ENCODE measurements at regions not wholly inside any gene's neighbourhood (a gene's known extent, or its start where the extent isn't known, plus 50 kb on each side); places are given as distances from the start of the nearest gene placed in this dataset.

DNA sequence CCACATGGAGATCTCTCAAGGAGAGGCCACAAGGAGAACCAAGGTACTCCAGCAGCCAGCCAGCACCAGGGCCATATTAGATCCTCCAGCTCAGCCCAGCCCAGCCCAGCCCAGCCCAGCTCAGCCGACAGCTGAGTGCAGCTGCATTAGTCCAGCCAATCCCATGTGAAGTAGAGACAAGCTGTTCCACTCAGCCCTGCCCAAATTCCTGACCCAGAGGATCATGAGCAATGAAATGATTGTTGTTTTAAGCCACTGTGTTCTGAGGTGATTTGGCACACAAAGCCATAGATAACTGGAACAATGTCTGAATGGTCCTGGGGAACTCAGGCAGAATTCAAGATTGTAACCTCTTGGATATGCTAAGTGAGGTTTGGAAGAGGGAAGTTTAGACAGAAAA is 59.5 kb upstream of the BMP2 start:
- H3K36me3 ChIP-seq (ENCODE audit: low read depth) = no peaks in the 10 kb centered on the region
- H3K4me1 ChIP-seq (ENCODE audit: insufficient read depth, poor library complexity, severe bottlenecking) = peaks cover 66% of the 10 kb centered on the region
- H3K4me3 ChIP-seq (ENCODE audit: severe bottlenecking) = no peak overlapping the region
- TF ChIP-seq, protein P1, sequence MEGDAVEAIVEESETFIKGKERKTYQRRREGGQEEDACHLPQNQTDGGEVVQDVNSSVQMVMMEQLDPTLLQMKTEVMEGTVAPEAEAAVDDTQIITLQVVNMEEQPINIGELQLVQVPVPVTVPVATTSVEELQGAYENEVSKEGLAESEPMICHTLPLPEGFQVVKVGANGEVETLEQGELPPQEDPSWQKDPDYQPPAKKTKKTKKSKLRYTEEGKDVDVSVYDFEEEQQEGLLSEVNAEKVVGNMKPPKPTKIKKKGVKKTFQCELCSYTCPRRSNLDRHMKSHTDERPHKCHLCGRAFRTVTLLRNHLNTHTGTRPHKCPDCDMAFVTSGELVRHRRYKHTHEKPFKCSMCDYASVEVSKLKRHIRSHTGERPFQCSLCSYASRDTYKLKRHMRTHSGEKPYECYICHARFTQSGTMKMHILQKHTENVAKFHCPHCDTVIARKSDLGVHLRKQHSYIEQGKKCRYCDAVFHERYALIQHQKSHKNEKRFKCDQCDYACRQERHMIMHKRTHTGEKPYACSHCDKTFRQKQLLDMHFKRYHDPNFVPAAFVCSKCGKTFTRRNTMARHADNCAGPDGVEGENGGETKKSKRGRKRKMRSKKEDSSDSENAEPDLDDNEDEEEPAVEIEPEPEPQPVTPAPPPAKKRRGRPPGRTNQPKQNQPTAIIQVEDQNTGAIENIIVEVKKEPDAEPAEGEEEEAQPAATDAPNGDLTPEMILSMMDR (IDR thresholded peaks at IDR 0.05; ENCODE audit: poor library complexity, severe bottlenecking) = no peak
- DNase-seq (ENCODE audit: low spot score) (peak; percentile 77), ATAC-seq (ENCODE audit: low read depth) (peak; percentile 86)
- H3K9me3 ChIP-seq (ENCODE audit: severe bottlenecking) = no peaks in the 10 kb centered on the region
- peak overlapping the region; percentile 68 for H3K27ac ChIP-seq (ENCODE audit: poor library complexity, severe bottlenecking)
- no peaks in the 10 kb centered on the region for H3K27me3 ChIP-seq (ENCODE audit: insufficient read depth, poor library complexity, severe bottlenecking)

DNA sequence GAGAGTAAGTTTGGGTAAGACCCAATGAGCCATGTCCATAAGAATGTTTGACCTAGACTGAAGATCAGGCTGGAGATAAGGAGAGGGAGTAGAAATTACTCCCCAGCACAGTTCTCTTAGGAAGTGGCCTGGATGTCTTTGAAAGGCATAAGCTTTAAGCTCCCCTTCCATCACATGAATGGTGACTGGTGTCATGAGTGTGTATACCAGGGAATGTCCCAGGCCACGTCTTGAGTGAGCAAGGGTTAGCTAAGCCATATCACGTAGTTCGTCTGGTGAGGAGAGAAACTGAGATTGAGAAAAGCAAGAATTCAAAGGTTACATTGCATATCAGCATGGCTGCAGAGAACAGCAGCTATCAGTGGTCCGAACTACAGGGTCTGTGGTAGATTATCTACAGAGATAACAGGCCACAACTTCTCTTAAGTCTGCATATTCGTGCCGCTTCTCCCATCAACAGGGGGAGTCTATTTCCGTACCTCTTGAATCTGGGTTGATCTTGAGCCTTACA is 60.1 kb upstream of the BMP2 start:
- H3K27me3 ChIP-seq (ENCODE audit: insufficient read depth, poor library complexity, severe bottlenecking) = no peaks in the 10 kb centered on the region
- TF ChIP-seq, protein P1 (IDR thresholded peaks at IDR 0.05; ENCODE audit: poor library complexity, severe bottlenecking) = no peak
- H3K4me1 ChIP-seq (ENCODE audit: insufficient read depth, poor library complexity, severe bottlenecking) = peaks cover 66% of the 10 kb centered on the region
- DNase-seq (ENCODE audit: low spot score) (no peak), ATAC-seq (ENCODE audit: low read depth) (no peak)
- peak overlapping the region; percentile 68 for H3K27ac ChIP-seq (ENCODE audit: poor library complexity, severe bottlenecking)
- H3K9me3 ChIP-seq (ENCODE audit: severe bottlenecking) = no peaks in the 10 kb centered on the region
- H3K4me3 ChIP-seq (ENCODE audit: severe bottlenecking) = no peak overlapping the region
- no peaks in the 10 kb centered on the region for H3K36me3 ChIP-seq (ENCODE audit: low read depth)

DNA sequence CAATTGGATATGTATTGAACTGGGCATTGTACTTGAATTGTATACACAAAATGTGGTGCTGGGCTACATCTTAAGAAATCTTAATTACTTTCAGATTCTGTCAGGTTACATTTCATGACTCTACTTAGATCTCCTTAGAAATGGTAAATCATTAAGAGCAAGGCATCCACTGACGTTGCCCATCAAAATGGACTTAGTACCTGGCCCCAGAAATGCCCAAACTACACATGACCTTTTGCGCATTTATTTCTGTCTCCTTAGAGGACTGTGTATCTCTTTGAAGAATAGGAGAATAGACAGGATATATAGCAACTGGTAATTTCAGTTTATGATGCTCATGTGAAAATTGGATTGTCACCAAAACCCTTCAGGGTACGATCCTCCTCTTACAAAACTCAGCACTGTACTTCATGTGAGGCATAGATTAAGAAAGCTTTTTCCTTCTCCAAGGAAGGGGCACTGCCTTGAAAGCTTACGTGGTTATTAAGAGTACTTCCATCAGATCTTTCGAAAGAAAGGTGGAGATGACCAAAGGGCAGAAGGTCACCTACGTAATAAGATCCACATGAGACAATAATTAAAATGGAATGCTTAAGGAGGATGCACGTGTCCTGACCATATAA is 61.4 kb upstream of the BMP2 start:
- Histone ChIP-seq H3K27ac (ENCODE audit: poor library complexity, severe bottlenecking) (peak overlapping the region; percentile 68), H3K27me3 (ENCODE audit: insufficient read depth, poor library complexity, severe bottlenecking) (no peaks in the 10 kb centered on the region), H3K4me3 (ENCODE audit: severe bottlenecking) (no peak overlapping the region), H3K4me1 (ENCODE audit: insufficient read depth, poor library complexity, severe bottlenecking) (peaks cover 69% of the 10 kb centered on the region), H3K9me3 (ENCODE audit: severe bottlenecking) (no peaks in the 10 kb centered on the region), H3K36me3 (ENCODE audit: low read depth) (no peaks in the 10 kb centered on the region)
- ATAC-seq (ENCODE audit: low read depth) (peak; percentile 13; the same call in 1 of the 3 replicates), DNase-seq (ENCODE audit: low spot score) (no peak)
- TF ChIP-seq, protein P1 (IDR thresholded peaks at IDR 0.05; ENCODE audit: poor library complexity, severe bottlenecking) = no peak

DNA sequence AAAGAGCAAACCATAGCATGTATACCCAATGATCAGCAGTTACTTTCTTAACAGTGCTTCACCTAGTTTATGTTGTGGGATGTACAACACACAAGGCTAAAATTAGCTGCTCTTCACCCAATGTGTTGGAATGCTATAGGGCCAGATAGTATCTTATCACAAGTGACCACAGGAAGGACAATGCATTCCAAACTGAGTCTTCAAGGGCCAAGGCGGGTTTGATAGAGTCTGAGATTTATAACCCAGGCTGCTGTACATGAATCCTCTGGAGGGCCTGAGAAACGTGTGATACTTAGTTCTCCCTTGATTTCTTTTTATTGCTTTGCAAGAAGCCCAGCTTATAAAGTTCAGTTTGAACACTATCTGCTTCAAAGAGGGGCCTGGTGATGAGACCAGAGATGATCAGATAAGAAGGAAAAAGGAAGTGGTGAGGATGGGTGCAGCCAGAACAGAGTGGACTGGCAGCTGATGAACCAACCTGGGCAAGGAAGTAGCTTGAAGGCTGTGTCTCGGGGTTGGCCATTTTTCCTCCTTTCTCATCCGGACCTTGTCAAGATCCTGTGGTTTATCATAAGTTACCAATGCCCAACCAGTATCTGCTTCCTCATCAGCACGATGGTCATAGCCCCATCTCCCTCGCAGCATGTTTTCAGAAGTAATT is 62.2 kb upstream of the BMP2 start:
- no peaks in the 10 kb centered on the region for H3K27me3 ChIP-seq (ENCODE audit: insufficient read depth, poor library complexity, severe bottlenecking)
- DNase-seq (ENCODE audit: low spot score) (no peak), ATAC-seq (ENCODE audit: low read depth) (no peak)
- TF ChIP-seq, protein P1 (IDR thresholded peaks at IDR 0.05; ENCODE audit: poor library complexity, severe bottlenecking) = no peak
- H3K36me3 ChIP-seq (ENCODE audit: low read depth) = no peaks in the 10 kb centered on the region
- no peak overlapping the region for H3K4me3 ChIP-seq (ENCODE audit: severe bottlenecking)
- peaks cover 66% of the 10 kb centered on the region for H3K4me1 ChIP-seq (ENCODE audit: insufficient read depth, poor library complexity, severe bottlenecking)
- H3K9me3 ChIP-seq (ENCODE audit: severe bottlenecking) = no peaks in the 10 kb centered on the region
- peak overlapping the region; percentile 68 for H3K27ac ChIP-seq (ENCODE audit: poor library complexity, severe bottlenecking)

Data from RWPE2 (cell line).